Mesothelial cell of epicardium (in vitro differentiated cells): ENCODE measurements at regions not wholly inside any gene's neighbourhood (a gene's known extent, or its start where the extent isn't known, plus 50 kb on each side); places are given as distances from the start of the nearest gene placed in this dataset.
A peak's percentile ranks its signal among the peaks of the same experiment; 100 is the strongest.

Source experiments
- DNase-seq, 2 experiments: peaks; one replicate each; pipeline ENCODE4 v3.0.0; 2021; ENCODE audit warnings: low spot score in 2 of 2; ENCODE audit not compliant: unreplicated experiment in 2 of 2
- H3K27ac Mint-ChIP-seq: 2 replicates; pipeline ENCODE4 v1.8.0; 2021; ENCODE audit warnings: mixed read lengths
- H3K27me3 Mint-ChIP-seq: 2 replicates; pipeline ENCODE4 v1.8.0; 2021; ENCODE audit warnings: low read depth, mixed read lengths
- H3K36me3 Mint-ChIP-seq: 2 replicates; pipeline ENCODE4 v1.8.0; 2021; ENCODE audit warnings: mixed read lengths
- H3K4me1 Mint-ChIP-seq: 2 replicates; pipeline ENCODE4 v1.8.0; 2021; ENCODE audit warnings: mixed read lengths
- H3K4me3 Mint-ChIP-seq: 2 replicates; pipeline ENCODE4 v1.8.0; 2021; ENCODE audit warnings: mild to moderate bottlenecking, moderate library complexity, mixed read lengths
- H3K9me3 Mint-ChIP-seq: 2 replicates; pipeline ENCODE4 v1.8.0; 2021; ENCODE audit warnings: mixed read lengths
- CTCF ChIP-seq: fragments of 200-600 bp; sonication (generic); IDR thresholded peaks from one replicate; pipeline ENCODE4 v1.5.0; 2021; ENCODE audit warnings: antibody characterized with exemption; ENCODE audit not compliant: unreplicated experiment

GRCh38 chr4:31896349-31896748, 1176.2 kb downstream of the PCDH7 start:
- H3K36me3 Mint-ChIP-seq = no peaks in the 10 kb centered on the region
- TF ChIP-seq CTCF = no peak
- H3K4me1 Mint-ChIP-seq = peaks cover 8% of the 10 kb centered on the region
- no peak overlapping the region for H3K4me3 Mint-ChIP-seq
- peaks cover 6% of the 10 kb centered on the region for H3K9me3 Mint-ChIP-seq
- H3K27ac Mint-ChIP-seq = no peak overlapping the region
- no peaks in the 10 kb centered on the region for H3K27me3 Mint-ChIP-seq
- no peak for DNase-seq

GRCh38 chr4:31905363-31905762, 1185.2 kb downstream of the PCDH7 start:
- Mint-ChIP-seq H3K9me3 (peaks cover 8% of the 10 kb centered on the region), H3K27ac (no peak overlapping the region), H3K27me3 (no peaks in the 10 kb centered on the region), H3K36me3 (no peaks in the 10 kb centered on the region), H3K4me3 (no peak overlapping the region), H3K4me1 (peaks cover 16% of the 10 kb centered on the region)
- TF ChIP-seq CTCF = no peak
- no peak for DNase-seq

- peak overlapping the region; percentile 48 for H3K27ac Mint-ChIP-seq
- no peak overlapping the region for H3K4me3 Mint-ChIP-seq
- TF ChIP-seq CTCF = no peak
- H3K27me3 Mint-ChIP-seq = no peaks in the 10 kb centered on the region
- H3K4me1 Mint-ChIP-seq = peaks cover 8% of the 10 kb centered on the region
- H3K36me3 Mint-ChIP-seq = no peaks in the 10 kb centered on the region
- peaks cover 21% of the 10 kb centered on the region for H3K9me3 Mint-ChIP-seq
- DNase-seq = peak in 1 of 2 experiments; percentile 39
Observed at GRCh38 chr4:31908261-31908660, 1188.1 kb downstream of the PCDH7 start.

GRCh38 chr4:31917334-31917733, 1197.2 kb downstream of the PCDH7 start:
- no peak for DNase-seq
- H3K4me1 Mint-ChIP-seq = no peaks in the 10 kb centered on the region
- no peak overlapping the region for H3K4me3 Mint-ChIP-seq
- H3K27me3 Mint-ChIP-seq = no peaks in the 10 kb centered on the region
- no peaks in the 10 kb centered on the region for H3K36me3 Mint-ChIP-seq
- peaks cover 24% of the 10 kb centered on the region for H3K9me3 Mint-ChIP-seq
- H3K27ac Mint-ChIP-seq = no peak overlapping the region
- no peak for TF ChIP-seq CTCF

- H3K9me3 Mint-ChIP-seq = peaks cover 21% of the 10 kb centered on the region
- H3K4me1 Mint-ChIP-seq = no peaks in the 10 kb centered on the region
- H3K36me3 Mint-ChIP-seq = no peaks in the 10 kb centered on the region
- DNase-seq = no peak
- no peaks in the 10 kb centered on the region for H3K27me3 Mint-ChIP-seq
- no peak overlapping the region for H3K27ac Mint-ChIP-seq
- H3K4me3 Mint-ChIP-seq = no peak overlapping the region
- no peak for TF ChIP-seq CTCF
Observed at GRCh38 chr4:31918891-31919290, 1198.7 kb downstream of the PCDH7 start.

- H3K9me3 Mint-ChIP-seq = peaks cover 18% of the 10 kb centered on the region
- DNase-seq = no peak
- TF ChIP-seq CTCF = no peak
- H3K4me1 Mint-ChIP-seq = no peaks in the 10 kb centered on the region
- H3K36me3 Mint-ChIP-seq = peaks cover 3% of the 10 kb centered on the region
- H3K4me3 Mint-ChIP-seq = no peak overlapping the region
- H3K27ac Mint-ChIP-seq = no peak overlapping the region
- H3K27me3 Mint-ChIP-seq = no peaks in the 10 kb centered on the region
Observed at GRCh38 chr4:31923634-31924033, 1203.5 kb downstream of the PCDH7 start.
